ENCODE measurements at regions not wholly inside any gene's neighbourhood (a gene's known extent, or its start where the extent isn't known, plus 50 kb on each side); places are given as distances from the start of the nearest gene placed in this dataset.

DNA sequence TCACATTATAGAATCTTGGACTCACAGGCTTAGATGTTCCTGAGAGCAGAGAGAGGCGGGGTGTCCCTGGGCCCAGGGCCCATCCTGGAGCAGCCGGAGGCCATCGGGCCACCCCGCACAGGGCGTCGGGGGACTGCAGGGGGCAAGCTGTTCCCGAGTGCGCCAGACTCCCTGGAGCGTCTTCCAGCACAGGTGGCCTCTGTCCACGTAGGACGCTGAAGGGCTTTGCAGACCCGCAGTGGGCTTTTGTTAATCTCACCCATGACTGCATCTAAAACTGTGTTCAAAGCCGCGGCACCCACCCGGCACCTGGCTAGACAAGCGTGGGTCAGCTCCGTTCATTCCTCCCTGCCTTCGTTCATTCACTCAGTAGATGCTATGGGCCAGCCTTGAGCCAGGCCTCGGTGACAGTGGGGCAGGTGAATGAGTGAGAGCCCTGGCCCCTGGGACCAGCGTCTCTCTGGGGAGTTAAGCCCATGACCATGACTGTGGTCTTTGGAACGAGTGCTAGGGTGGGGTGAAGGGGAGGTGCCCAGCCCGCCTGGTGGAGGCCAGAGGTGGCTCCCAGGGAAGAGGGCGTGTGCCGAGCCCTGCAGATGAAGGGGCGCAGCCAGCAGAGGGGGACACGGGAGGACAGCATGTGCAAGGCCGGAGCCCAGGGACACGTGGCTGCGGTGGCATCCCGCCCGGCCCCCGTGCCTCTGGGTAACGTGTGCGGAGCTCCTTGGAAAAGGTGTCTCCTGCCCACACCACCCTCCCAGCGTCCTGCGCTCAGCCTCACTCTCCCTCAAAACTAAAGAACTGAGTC is 98.3 kb downstream of the HMX1 start:
- DNase-seq (ENCODE audit: low spot score), result no peak

DNA sequence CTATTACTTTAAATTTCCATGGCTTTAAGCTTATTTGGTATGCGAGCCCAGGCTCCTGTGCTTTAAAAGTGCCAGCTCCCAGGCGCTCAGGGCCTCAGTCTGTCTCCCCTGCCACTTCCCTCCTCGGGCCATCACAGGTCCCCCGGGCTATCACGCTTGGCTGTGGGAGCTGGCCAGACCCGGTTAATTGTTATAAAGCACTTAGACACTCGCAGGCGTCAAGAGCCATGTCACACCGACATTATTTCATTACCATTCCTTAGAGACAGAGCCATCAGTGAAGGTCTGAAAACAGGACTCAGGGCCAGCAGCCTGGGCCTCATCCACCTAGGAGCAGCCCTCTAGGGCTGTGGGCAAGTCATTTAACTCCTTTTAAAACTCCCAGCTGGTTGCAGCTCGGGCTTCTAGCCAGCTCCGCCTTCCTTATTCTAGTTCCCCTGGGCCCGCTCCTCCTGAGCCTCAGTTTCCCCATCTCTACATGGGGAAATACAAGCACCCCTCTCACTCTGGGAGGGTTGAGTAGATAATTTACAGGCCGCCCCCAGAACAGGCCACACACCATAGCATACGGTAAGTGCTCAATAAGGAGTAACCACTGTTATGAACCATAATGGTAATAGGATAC is 99.0 kb downstream of the HMX1 start:
- no peak for DNase-seq (ENCODE audit: low spot score)

DNA sequence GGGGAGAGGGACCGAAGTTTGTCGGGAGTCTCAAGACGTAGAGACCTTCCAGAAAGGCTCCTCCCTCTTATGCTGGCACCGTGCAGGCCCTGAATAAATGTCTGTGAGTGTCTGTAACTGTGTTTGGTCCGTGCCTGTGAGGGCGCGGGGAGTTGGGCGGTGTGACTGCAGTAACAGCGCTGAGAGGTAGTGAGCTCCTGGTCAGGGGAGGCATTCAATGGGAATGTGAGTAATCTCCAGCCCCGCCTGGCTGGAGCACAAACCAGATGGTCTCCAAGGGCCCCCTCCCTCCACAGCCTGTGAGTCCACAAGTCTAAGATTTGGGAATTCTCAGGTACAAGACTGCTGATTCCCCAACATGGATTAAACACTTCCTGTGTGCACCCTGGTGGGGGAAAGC is 100.0 kb downstream of the HMX1 start:
- DNase-seq (ENCODE audit: low spot score), result no peak

- DNase-seq (ENCODE audit: low spot score), result no peak
These were observed 100.4 kb downstream of the HMX1 start for GRCh38 chr4:8771258-8771590.

DNA sequence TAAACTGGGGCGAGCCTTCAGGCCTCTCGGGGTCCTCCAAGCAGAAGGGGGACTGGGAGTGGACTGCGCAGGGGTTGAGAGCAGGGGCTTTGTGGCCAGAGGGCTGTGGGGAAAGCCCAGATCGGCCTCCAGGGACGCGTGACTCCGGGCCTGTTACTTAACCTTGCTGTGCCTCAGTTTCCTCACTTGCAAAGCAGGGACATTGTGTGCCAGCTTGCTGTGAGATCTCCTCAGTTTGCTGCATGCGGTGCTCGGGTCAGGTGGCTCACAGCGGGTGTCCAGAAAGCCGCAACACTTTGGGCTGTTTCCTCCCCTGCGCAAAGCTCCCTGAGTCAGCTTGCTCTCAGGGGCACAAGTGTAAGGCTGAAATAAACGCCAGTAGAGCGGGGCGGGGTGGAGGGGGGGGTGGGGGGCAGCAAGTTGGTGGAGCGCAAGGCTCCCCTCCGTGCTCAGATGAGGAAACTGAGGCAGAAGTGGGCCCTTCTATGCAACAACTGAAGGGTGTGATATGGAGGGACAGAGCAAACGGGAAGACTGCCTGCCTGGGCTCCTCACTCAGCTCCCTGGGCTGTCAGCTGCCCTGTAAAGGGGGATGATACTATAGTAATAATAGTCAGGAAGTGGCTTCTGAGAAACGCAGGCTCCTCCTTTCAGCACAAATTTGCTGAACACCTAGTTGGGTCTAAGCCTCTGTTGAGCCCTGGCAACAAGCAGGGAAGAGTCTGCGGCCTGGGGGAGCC is 101.0 kb downstream of the HMX1 start:
- DNase-seq (ENCODE audit: low spot score), result no peak

DNA sequence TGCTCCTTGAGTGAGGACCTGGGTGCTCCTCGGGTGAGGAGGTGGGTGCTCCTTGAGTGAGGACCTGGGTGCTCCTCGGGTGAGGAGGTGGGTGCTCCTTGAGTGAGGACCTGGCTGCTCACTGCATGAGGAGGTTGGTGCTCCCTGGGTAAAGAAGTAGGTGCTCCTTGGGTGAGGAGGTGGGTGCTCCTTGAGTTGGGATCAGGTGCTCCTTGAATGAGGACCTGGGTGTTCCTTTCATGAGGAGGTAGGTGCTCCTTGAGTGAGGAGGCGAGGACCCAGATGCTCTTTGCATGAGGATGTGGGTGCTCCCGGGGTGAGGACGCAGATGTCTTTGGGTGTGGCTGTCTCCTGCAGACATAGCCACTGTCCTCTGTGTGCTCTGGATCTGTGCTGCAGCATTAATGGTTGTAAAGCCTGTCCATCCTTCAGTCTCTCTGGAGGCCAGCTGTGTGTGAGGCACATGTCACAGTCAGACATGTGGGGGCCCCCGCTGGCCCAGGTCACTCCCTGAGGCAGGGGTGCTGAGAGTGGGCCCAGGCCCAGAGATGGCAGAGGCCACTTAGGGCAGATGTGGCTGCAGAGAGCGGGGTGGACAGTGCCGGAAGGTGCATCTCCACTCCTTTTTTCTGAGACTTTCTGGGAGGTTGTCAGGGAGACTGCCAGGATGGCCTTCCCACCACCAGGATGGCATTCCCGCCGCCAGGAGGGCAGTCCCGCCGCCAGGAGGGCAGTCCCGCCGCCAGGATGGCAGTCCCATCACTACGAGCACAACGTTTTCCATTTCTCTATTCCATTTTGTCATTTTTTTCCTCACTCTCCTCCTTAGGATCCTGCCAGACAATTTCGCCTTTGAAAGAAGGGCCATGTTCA is 101.8 kb downstream of the HMX1 start:
- DNase-seq (ENCODE audit: low spot score), result no peak

GRCh38 chr4:8768357-8768999 is 103.2 kb downstream of the HMX1 start:
- DNase-seq (ENCODE audit: low spot score), result no peak

DNA sequence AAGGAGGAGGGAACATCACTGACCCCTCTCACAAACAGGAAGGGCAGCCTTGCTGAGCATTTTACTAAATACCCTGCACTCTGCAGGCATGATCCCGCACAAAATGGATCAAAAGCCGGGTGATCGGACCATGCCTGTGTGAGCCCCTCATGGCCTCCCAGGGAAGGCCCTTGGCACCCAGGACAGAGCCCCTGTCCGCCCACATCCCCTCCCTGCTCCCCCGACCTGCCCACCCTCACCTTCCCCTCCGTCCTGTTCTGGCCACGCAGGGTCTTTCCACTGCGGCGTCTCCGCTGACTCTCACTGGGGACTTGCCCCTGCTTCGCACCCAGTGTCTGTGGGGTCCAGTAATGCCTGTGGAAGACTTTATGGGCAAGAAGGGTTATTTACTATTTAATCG is 105.0 kb downstream of the HMX1 start:
- no peak for DNase-seq (ENCODE audit: low spot score)

GRCh38 chr4:8765631-8766590 is 105.7 kb downstream of the HMX1 start:
- DNase-seq (ENCODE audit: low spot score), result no peak

DNA sequence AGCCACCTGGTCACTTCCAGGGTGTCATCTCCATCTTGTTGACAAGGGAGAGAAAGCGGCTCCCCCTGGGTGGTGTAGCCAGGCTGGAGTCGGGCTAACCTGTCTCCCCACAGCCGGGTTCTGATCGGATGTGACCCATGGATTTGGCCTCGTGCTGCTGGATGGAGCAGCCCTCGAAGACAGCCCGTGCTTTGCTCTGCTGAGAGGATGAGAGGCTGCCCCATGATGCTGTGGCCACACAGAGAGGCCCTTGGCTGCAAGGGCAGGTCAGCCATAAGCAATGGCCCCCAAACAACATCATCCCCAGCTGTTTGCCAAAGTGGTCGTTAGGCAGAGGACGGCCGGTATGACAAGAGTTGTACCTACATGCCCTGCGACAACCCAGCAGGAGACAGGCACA is 106.6 kb downstream of the HMX1 start:
- DNase-seq (ENCODE audit: low spot score), result no peak

DNA sequence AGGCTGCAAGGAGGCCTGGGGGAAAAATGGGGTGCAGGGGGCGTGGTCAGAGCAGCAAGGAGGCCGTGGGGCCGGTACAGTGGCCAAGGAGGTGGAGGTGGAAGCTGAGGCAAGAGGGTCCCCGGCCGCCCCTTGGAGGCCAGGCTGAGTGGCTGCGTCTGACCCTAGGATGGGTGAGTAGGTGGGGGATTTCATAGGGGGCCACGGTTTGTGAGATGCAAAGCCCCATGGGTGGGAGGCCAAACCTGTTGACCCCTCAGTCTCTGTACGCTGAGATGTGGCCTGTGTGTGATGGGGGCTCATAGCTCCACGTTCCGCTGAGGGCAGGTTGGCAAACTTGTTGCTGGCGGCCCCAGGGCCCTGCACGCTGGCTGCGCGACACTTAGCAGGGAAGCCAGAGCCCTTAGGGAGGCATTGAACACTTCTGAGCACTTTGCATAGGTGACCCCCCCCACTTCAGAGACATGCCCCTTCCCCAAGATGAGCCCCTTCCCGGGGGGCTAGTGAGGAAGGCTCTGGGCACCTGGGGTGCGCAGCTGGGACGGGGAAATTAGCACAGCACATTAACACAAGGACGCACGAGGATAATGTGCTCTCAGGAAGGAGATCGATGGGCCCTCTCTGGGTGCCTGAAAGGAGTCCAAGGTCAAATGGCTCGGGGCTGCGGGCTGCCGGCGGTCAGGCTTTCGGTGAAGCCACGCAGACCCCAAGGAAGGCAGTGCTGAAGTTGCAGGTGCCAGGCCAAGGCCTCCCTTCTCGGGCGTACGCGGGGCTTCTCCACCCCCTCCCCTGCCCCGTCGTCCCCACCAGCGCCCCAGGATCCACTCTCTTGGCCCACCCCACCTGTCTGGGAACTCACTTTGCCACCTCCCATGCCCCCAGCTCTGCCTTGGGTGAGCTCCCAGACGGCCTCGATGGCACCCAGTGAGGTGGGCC is 107.4 kb downstream of the HMX1 start:
- DNase-seq (ENCODE audit: low spot score), result no peak

GRCh38 chr4:8762951-8763735 is 108.5 kb downstream of the HMX1 start:
- DNase-seq (ENCODE audit: low spot score), result no peak

GRCh38 chr4:8762356-8762755 is 109.3 kb downstream of the HMX1 start:
- no peak for DNase-seq (ENCODE audit: low spot score)

DNA sequence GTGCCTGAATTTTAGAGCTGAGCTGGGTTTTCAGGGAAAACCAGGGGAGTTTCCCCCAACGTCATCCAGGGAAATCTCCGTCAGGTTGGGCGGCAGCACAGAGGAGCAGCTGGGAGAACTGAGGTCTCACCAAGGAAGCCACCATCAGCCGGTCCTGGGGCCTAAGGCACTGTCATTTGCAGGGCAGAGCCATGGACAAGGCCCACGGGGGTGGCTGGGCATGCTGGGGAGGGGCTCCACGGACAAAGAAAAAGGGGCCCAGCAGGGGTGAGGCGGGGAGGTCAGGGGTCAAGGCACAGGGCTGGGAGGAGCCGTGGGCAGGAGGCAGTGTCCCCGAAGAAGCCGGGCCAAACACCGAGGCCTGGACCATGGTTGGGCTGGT is 109.8 kb downstream of the HMX1 start:
- no peak for DNase-seq (ENCODE audit: low spot score)

DNA sequence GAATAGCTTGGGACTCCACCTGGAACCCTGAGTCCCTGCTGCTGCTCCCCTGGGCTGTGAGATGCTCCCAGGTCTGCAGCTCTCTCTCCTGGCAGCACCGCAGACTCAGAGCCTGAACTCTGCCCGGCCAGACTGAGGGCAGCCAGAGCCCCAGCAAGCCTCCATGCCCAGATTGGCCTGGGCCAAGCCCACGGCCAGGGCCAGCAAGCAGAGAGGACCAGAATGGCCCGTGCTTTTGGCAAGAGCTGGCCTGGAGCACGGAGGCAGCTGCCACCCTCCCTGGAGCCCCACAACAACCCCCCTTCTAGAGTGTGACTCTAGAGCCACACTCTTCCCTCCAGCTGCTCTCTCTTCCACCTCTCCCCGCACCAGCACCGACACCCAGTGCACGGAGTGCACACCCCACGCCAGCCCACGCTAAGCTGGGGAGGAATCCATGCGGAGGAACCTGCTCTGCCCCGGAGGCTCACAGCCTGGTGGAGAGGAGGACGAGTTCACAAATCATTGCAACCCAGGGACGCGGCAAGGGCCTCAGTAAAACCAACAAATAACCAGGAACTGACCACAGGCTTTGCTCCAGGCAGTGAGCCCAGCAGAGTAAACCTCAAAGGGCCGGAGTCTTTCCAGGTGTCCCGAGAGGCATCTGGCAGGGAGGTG is 110.3 kb downstream of the HMX1 start:
- DNase-seq (ENCODE audit: low spot score), result no peak

- DNase-seq (ENCODE audit: low spot score), result no peak
These were observed 111.1 kb downstream of the HMX1 start for GRCh38 chr4:8760561-8760960.

- no peak for DNase-seq (ENCODE audit: low spot score)
These were observed 111.7 kb downstream of the HMX1 start for GRCh38 chr4:8759987-8760386.

GRCh38 chr4:8756816-8757215 is 114.8 kb downstream of the HMX1 start:
- DNase-seq (ENCODE audit: low spot score), result no peak

Data from left forelimb (tissue), 1 donor.